NT2/D1 (cell line): ENCODE measurements at regions not wholly inside any gene's neighbourhood (a gene's known extent, or its start where the extent isn't known, plus 50 kb on each side); places are given as distances from the start of the nearest gene placed in this dataset.

Source experiments
- YY1 ChIP-seq: IDR thresholded peaks from 2 replicates; pipeline ENCODE4 v1.6.1; 2011; ENCODE audit not compliant: insufficient read length, insufficient read depth
- ZNF274 ChIP-seq: IDR thresholded peaks from 2 replicates; pipeline ENCODE4 v1.6.1; 2011; ENCODE audit warnings: mild to moderate bottlenecking, low read depth, low read length

GRCh38 chr4:115871596-115871995 is 758.2 kb upstream of the NDST4 start:
- TF ChIP-seq YY1 (no peak), ZNF274 (no peak)
